ENCODE measurements at regions not wholly inside any gene's neighbourhood (a gene's known extent, or its start where the extent isn't known, plus 50 kb on each side); places are given as distances from the start of the nearest gene placed in this dataset.

GRCh38 chr2:53610260-53610659 is 157.3 kb upstream of the CHAC2 start:
- Histone ChIP-seq H2AFZ (ENCODE audit: control insufficient read depth, low read length) (no peak overlapping the region), H3K4me1 (ENCODE audit: control insufficient read depth, extremely low read depth, insufficient read depth, low read length) (no peaks in the 10 kb centered on the region), H3K4me2 (ENCODE audit: control insufficient read depth, extremely low read depth, insufficient read depth, low read depth, low read length) (no peak overlapping the region), H3K9me3 (ENCODE audit: control insufficient read depth, low read depth, low read length) (no peaks in the 10 kb centered on the region), H3K9me1 (ENCODE audit: control insufficient read depth, extremely low read depth, insufficient read depth, low read length) (no peaks in the 10 kb centered on the region), H3K4me3 (ENCODE audit: control insufficient read depth in 2 of 3, extremely low read depth in 1 of 3, insufficient read depth in 2 of 3, low read depth in 1 of 3, low read length in 3 of 3) (no peak overlapping the region), H3K9ac (ENCODE audit: control insufficient read depth, extremely low read depth, insufficient read depth, low read length) (no peak overlapping the region), H3K27ac (ENCODE audit: control insufficient read depth, insufficient read depth, low read length) (no peak overlapping the region), H4K20me1 (ENCODE audit: control insufficient read depth, extremely low read depth, insufficient read depth, low read length) (no peaks in the 10 kb centered on the region), H3K36me3 (ENCODE audit: control insufficient read depth in 2 of 2, extremely low read depth in 1 of 2, insufficient read depth in 2 of 2, low read length in 2 of 2) (no peaks in the 10 kb centered on the region), H3K79me2 (ENCODE audit: control insufficient read depth, insufficient read depth, low read length) (no peaks in the 10 kb centered on the region), H3K27me3 (ENCODE audit: control insufficient read depth, extremely low read depth, insufficient read depth, low read length) (no peaks in the 10 kb centered on the region)
- DNase-seq (ENCODE audit: low read depth, low spot score) (no peak), FAIRE-seq (no peak)
- TF ChIP-seq EZH2 (IDR thresholded peaks at IDR 0.05; ENCODE audit: low read length), result no peak
- TF ChIP-seq CTCF (optimal IDR thresholded peaks at IDR 0.05 in 1 of 3, IDR thresholded peaks at IDR 0.05 in 1 of 3, conservative IDR thresholded peaks at IDR 0.05 in 1 of 3; ENCODE audit: extremely low read depth in 1 of 3, insufficient read depth in 2 of 3, low read length in 3 of 3), result no peak
- dilution Hi-C loops (cut with MboI; ENCODE audit: extremely low pct_ligation_motif_present, low sequenced_read_pairs), result no loop called here

DNA sequence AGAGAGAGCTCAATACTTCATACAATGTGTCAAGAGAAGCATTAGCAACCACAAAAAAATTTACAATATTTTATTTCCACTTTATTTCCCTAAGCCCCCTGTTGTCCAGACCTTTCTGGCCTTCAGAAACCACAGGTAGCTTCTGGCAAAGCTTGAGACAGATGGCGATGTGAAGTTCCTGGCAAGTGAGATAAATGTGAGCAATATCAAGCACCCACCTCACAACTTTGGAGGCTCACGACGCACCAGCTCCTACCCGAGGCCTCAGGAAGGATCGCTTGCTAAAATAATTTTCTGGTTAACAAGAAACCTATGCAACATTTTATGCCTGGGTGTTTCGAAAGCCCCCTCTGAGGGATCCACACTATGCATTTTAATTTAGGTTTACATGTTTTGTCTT is 158.1 kb upstream of the CHAC2 start:
- Histone ChIP-seq H3K4me3 (ENCODE audit: control insufficient read depth in 2 of 3, extremely low read depth in 1 of 3, insufficient read depth in 2 of 3, low read depth in 1 of 3, low read length in 3 of 3) (no peak overlapping the region), H3K4me1 (ENCODE audit: control insufficient read depth, extremely low read depth, insufficient read depth, low read length) (no peaks in the 10 kb centered on the region), H2AFZ (ENCODE audit: control insufficient read depth, low read length) (no peak overlapping the region), H3K4me2 (ENCODE audit: control insufficient read depth, extremely low read depth, insufficient read depth, low read depth, low read length) (no peak overlapping the region), H3K9me1 (ENCODE audit: control insufficient read depth, extremely low read depth, insufficient read depth, low read length) (no peaks in the 10 kb centered on the region), H4K20me1 (ENCODE audit: control insufficient read depth, extremely low read depth, insufficient read depth, low read length) (no peaks in the 10 kb centered on the region), H3K9ac (ENCODE audit: control insufficient read depth, extremely low read depth, insufficient read depth, low read length) (no peak overlapping the region), H3K27me3 (ENCODE audit: control insufficient read depth, extremely low read depth, insufficient read depth, low read length) (no peaks in the 10 kb centered on the region), H3K36me3 (ENCODE audit: control insufficient read depth in 2 of 2, extremely low read depth in 1 of 2, insufficient read depth in 2 of 2, low read length in 2 of 2) (no peaks in the 10 kb centered on the region), H3K79me2 (ENCODE audit: control insufficient read depth, insufficient read depth, low read length) (no peaks in the 10 kb centered on the region), H3K27ac (ENCODE audit: control insufficient read depth, insufficient read depth, low read length) (no peak overlapping the region), H3K9me3 (ENCODE audit: control insufficient read depth, low read depth, low read length) (no peaks in the 10 kb centered on the region)
- DNase-seq (ENCODE audit: low read depth, low spot score) (no peak), FAIRE-seq (no peak)
- TF ChIP-seq EZH2 (IDR thresholded peaks at IDR 0.05; ENCODE audit: low read length) (no peak), CTCF (optimal IDR thresholded peaks at IDR 0.05 in 1 of 3, IDR thresholded peaks at IDR 0.05 in 1 of 3, conservative IDR thresholded peaks at IDR 0.05 in 1 of 3; ENCODE audit: extremely low read depth in 1 of 3, insufficient read depth in 2 of 3, low read length in 3 of 3) (no peak)
- dilution Hi-C loops (cut with MboI; ENCODE audit: extremely low pct_ligation_motif_present, low sequenced_read_pairs), result no loop called here
